ENCODE measurements at regions not wholly inside any gene's neighbourhood (a gene's known extent, or its start where the extent isn't known, plus 50 kb on each side); places are given as distances from the start of the nearest gene placed in this dataset.

GRCh38 chr9:88657893-88658292 is 122.9 kb downstream of the NXNL2 start:
- TF ChIP-seq CTCF (IDR thresholded peaks at IDR 0.05) (no peak), POLR2A (IDR thresholded peaks at IDR 0.05) (no peak)

Data from ovary (tissue), 3 donors.